Thyroid gland (tissue), 4 donors: ENCODE measurements at regions not wholly inside any gene's neighbourhood (a gene's known extent, or its start where the extent isn't known, plus 50 kb on each side); places are given as distances from the start of the nearest gene placed in this dataset.

Experiments
- POLR2A ChIP-seq, 2 donors: fragments of 450-650 bp; IDR thresholded peaks; one replicate each; pipeline ENCODE4 v1.6.1; 2017; ENCODE audit warnings: antibody characterized with exemption in 2 of 2, mild to moderate bottlenecking in 2 of 2, moderate library complexity in 1 of 2
- TF ChIP-seq, protein P1 (sequence below), 6 experiments: fragments of 200-600 bp in 3 of 6; fragments of 450-650 bp in 3 of 6; sonication (generic) in 3 of 6; IDR thresholded peaks; one replicate each; pipeline ENCODE4 v1.5.1; 2016 to 2019; ENCODE audit warnings: antibody characterized with exemption in 6 of 6, mild to moderate bottlenecking in 2 of 6, inconsistent platforms in 1 of 6, moderate library complexity in 1 of 6

DNA sequence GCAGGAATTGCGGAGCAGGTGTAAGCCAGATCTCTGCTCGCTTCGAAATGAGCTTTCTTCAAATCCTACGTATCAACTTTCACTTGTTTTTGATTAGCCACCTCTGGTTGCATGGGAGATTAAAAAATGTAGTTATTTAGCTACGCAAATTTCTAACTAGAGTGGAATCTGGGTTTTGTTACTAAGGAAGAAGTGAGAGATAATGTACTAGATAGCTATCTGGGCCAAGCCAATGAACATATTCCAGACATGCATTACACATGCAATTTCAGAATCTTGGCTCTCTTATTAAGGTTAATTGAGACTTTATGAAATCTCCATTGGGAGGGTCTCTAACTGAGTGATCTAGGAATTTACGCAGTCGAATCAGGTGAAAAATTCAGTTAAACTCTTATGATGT is 765.7 kb downstream of the DIPK2A start:
- TF ChIP-seq, protein P1, sequence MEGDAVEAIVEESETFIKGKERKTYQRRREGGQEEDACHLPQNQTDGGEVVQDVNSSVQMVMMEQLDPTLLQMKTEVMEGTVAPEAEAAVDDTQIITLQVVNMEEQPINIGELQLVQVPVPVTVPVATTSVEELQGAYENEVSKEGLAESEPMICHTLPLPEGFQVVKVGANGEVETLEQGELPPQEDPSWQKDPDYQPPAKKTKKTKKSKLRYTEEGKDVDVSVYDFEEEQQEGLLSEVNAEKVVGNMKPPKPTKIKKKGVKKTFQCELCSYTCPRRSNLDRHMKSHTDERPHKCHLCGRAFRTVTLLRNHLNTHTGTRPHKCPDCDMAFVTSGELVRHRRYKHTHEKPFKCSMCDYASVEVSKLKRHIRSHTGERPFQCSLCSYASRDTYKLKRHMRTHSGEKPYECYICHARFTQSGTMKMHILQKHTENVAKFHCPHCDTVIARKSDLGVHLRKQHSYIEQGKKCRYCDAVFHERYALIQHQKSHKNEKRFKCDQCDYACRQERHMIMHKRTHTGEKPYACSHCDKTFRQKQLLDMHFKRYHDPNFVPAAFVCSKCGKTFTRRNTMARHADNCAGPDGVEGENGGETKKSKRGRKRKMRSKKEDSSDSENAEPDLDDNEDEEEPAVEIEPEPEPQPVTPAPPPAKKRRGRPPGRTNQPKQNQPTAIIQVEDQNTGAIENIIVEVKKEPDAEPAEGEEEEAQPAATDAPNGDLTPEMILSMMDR (IDR thresholded peaks at IDR 0.05), result no peak
- TF ChIP-seq POLR2A (IDR thresholded peaks at IDR 0.05), result no peak
